GM12878 (cell line): ENCODE measurements at regions not wholly inside any gene's neighbourhood (a gene's known extent, or its start where the extent isn't known, plus 50 kb on each side); places are given as distances from the start of the nearest gene placed in this dataset.

Experiments used
- ATAC-seq: fragments of 200-7000 bp; cut with Tn5 transposase; 3 replicates; pipeline ENCODE4 v1.9.1; 2020; ENCODE audit warnings: mild to moderate bottlenecking, moderate library complexity
- BruUV-seq: library from RNA; stranded (reverse); fragments of 400-500 nt; replicated peaks from 2 replicates; lab custom pipeline; 2021; lab: Mats Ljungman, UMichigan
- CTCF ChIA-PET: fragments of 300-600 bp; sonication (Branson Sonifier 250); formaldehyde crosslinking; extraction: SDS; loops from one replicate; lab custom pipeline; 2021; ENCODE audit warnings: inconsistent platforms; lab: Yijun Ruan, JAX
- POLR2A ChIA-PET: fragments of 350-600 bp; formaldehyde crosslinking; extraction: SDS; loops from one replicate; lab custom pipeline; 2021; ENCODE audit warnings: inconsistent platforms; lab: Charles Lee
- RAD21 ChIA-PET: fragments of 300-600 bp; sonication (Branson Sonifier 250); formaldehyde crosslinking; loops from one replicate; lab custom pipeline; 2023; ENCODE audit warnings: antibody characterized with exemption; ENCODE audit not compliant: unreplicated experiment; lab: Charles Lee
- SMC1A ChIA-PET: fragments of 300-600 bp; sonication (Branson Sonifier 250); formaldehyde crosslinking; loops from one replicate; lab custom pipeline; 2023; ENCODE audit not compliant: unreplicated experiment, uncharacterized antibody; lab: Charles Lee
- DNase-seq: peaks from one replicate; pipeline ENCODE4 v3.0.0-alpha.2; 2011; ENCODE audit warnings: low read depth, low spot score
- FAIRE-seq: peaks from 3 replicates; lab custom pipeline; 2011; peaks lifted over from hg19 to GRCh38; lab: Jason Lieb, UNC
- H2AFZ ChIP-seq: 2 replicates; pipeline ENCODE4 v1.6.0; 2011; ENCODE audit warnings: low read depth, low read length, control low read depth; ENCODE audit not compliant: control insufficient read depth
- H3K27ac ChIP-seq: 2 replicates; pipeline ENCODE4 v1.5.1; 2011; ENCODE audit warnings: control low read depth; ENCODE audit not compliant: control insufficient read depth, insufficient read depth
- H3K27me3 ChIP-seq, 2 experiments: replicated peaks in 1 of 2; 2 replicates each; pipeline versions ENCODE4 v1.6.0 to v1.6.1; 2011; ENCODE audit warnings: low read length in 1 of 2; ENCODE audit not compliant: control insufficient read depth in 2 of 2, insufficient read depth in 2 of 2
- H3K36me3 ChIP-seq, 2 experiments: 2 replicates each; pipeline ENCODE4 v1.5.1; 2011; ENCODE audit warnings: low read length in 1 of 2; ENCODE audit not compliant: control insufficient read depth in 2 of 2, insufficient read depth in 2 of 2
- H3K4me1 ChIP-seq: 2 replicates; pipeline ENCODE4 v1.6.1; 2011; ENCODE audit warnings: mild to moderate bottlenecking, low read length, moderate library complexity, mixed read lengths; ENCODE audit not compliant: control insufficient read depth, insufficient read depth
- H3K4me2 ChIP-seq: 2 replicates; pipeline ENCODE4 v1.6.0; 2011; ENCODE audit warnings: control low read depth; ENCODE audit not compliant: control insufficient read depth, insufficient read depth
- H3K4me3 ChIP-seq: fragments of 200-600 bp; sonication (generic); 2 replicates; pipeline ENCODE4 v1.5.1; 2016
- H3K79me2 ChIP-seq: 2 replicates; pipeline ENCODE4 v1.6.0; 2011; ENCODE audit warnings: low read length; ENCODE audit not compliant: control insufficient read depth, insufficient read depth
- H3K9ac ChIP-seq: 2 replicates; pipeline ENCODE4 v1.8.0; 2011; ENCODE audit warnings: low read length, control low read depth, mixed read lengths; ENCODE audit not compliant: control insufficient read depth, insufficient read depth
- H3K9me3 ChIP-seq: replicated peaks from 3 replicates; pipeline ENCODE4 v1.5.1; 2011; ENCODE audit warnings: mild to moderate bottlenecking, low read length; ENCODE audit not compliant: control insufficient read depth, insufficient read depth
- H4K20me1 ChIP-seq: 2 replicates; pipeline ENCODE4 v1.6.0; 2011; ENCODE audit not compliant: control insufficient read depth, insufficient read depth
- ATF2 ChIP-seq: IDR thresholded peaks from 2 replicates; pipeline ENCODE4 v1.6.1; 2012; ENCODE audit warnings: low read length, inconsistent platforms
- CREM ChIP-seq: IDR thresholded peaks from 2 replicates; pipeline ENCODE4 v1.6.1; 2014; ENCODE audit warnings: antibody characterized with exemption, low read depth
- EED ChIP-seq: sonication (generic); IDR thresholded peaks from 2 replicates; pipeline ENCODE4 v1.6.1; 2016; ENCODE audit warnings: antibody characterized with exemption, low read depth
- GATAD2B ChIP-seq: fragments of 450-650 bp; conservative IDR thresholded peaks from 2 replicates; pipeline ENCODE4 v1.6.1; 2017; ENCODE audit warnings: low read depth, mild to moderate bottlenecking, moderate library complexity
- MEF2B ChIP-seq: fragments of 450-650 bp; IDR thresholded peaks from 2 replicates; pipeline ENCODE4 v1.6.1; 2018; ENCODE audit warnings: mild to moderate bottlenecking, moderate library complexity; ENCODE audit not compliant: partially characterized antibody, poor library complexity, severe bottlenecking
- MTA2 ChIP-seq: fragments of 450-650 bp; IDR thresholded peaks from 2 replicates; pipeline ENCODE4 v1.6.1; 2016; ENCODE audit warnings: low read depth, mild to moderate bottlenecking, moderate library complexity
- NBN ChIP-seq: fragments of 450-650 bp; IDR thresholded peaks from 2 replicates; pipeline ENCODE4 v1.6.1; 2016
- RAD51 ChIP-seq: fragments of 450-650 bp; IDR thresholded peaks from 2 replicates; pipeline ENCODE4 v1.6.1; 2016; ENCODE audit warnings: moderate library complexity, mild to moderate bottlenecking, inconsistent platforms
- RB1 ChIP-seq: fragments of 450-650 bp; formaldehyde crosslinking; IDR thresholded peaks from 2 replicates; pipeline ENCODE4 v1.6.1; 2017; ENCODE audit warnings: mild to moderate bottlenecking, borderline replicate concordance
- SIX5 ChIP-seq: IDR thresholded peaks from 2 replicates; pipeline ENCODE4 v1.6.1; 2011; ENCODE audit warnings: mild to moderate bottlenecking, low read depth, low read length, moderate library complexity; ENCODE audit not compliant: severe bottlenecking
- SREBF1 ChIP-seq: IDR thresholded peaks from 2 replicates; pipeline ENCODE4 v1.6.1; 2012; ENCODE audit warnings: mild to moderate bottlenecking, low read length
- SRF ChIP-seq, 2 experiments: IDR thresholded peaks; 2 replicates each; pipeline ENCODE4 v1.6.1; 2011; ENCODE audit warnings: low read depth in 2 of 2, low read length in 2 of 2, mild to moderate bottlenecking in 1 of 2, moderate library complexity in 1 of 2
- STAT3 ChIP-seq: IDR thresholded peaks from 2 replicates; pipeline ENCODE4 v1.6.1; 2011; ENCODE audit warnings: low read depth, low read length, improper control_type of control experiment
- ZNF274 ChIP-seq: IDR thresholded peaks from one replicate; pipeline ENCODE4 v1.8.0; 2011; ENCODE audit not compliant: insufficient read length, insufficient read depth
- WGBS: methylation state at CpG from one replicate; pipeline ENCODE4 v1.1.6; 2016; ENCODE audit warnings: low lambda C conversion rate; ENCODE audit not compliant: insufficient replicate concordance, insufficient coverage; ENCODE audit errors: missing lambda C conversion rate; 5-methylcytosine and 5-hydroxymethylcytosine counted together
- in situ Hi-C: fragments of 300-500 bp; cut with MboI; formaldehyde crosslinking; loops from 9 replicates; pipeline ENCODE4 v1.14.3; 2018; ENCODE audit warnings: mixed read lengths
- intact Hi-C: fragments of 100-400 bp; cut with micrococcal nuclease; formaldehyde crosslinking; loops from one replicate; pipeline ENCODE4 v1.14.2; 2022; ENCODE audit not compliant: unreplicated experiment
- TF ChIP-seq, protein P1 (sequence below): IDR thresholded peaks from 2 replicates; pipeline ENCODE4 v1.6.1; 2012; ENCODE audit warnings: mild to moderate bottlenecking, low read depth, low read length

GRCh38 chr1:214933375-214933774 is 149.2 kb upstream of the KCNK2 start:
- no peak for DNase-seq
- no peak for ATAC-seq
- TF ChIP-seq CREM (no peak), RAD51 (peak; percentile 22; the same call in 1 of the 2 replicates)
- H3K27me3 ChIP-seq, result no peaks in the 10 kb centered on the region
- no peak overlapping the region for H2AFZ ChIP-seq
- H4K20me1 ChIP-seq, result no peaks in the 10 kb centered on the region
- no peaks in the 10 kb centered on the region for H3K9me3 ChIP-seq
- POLR2A ChIA-PET, result no interaction called here
- intact Hi-C loops (no loop called here), in situ Hi-C loops (no loop called here)
- no peak overlapping the region for H3K27ac ChIP-seq
- SMC1A ChIA-PET, result no interaction called here
- H3K9ac ChIP-seq, result no peak overlapping the region
- 26% methylated on average over 3 of the region's 4 CpGs for WGBS
- CTCF ChIA-PET, result no interaction called here
- H3K4me2 ChIP-seq, result no peak overlapping the region
- FAIRE-seq, result no peak
- no peak overlapping the region for H3K4me3 ChIP-seq
- RAD21 ChIA-PET, result no interaction called here
- H3K4me1 ChIP-seq, result no peaks in the 10 kb centered on the region
- no TSS peak for BruUV-seq
- H3K79me2 ChIP-seq, result no peaks in the 10 kb centered on the region
- H3K36me3 ChIP-seq, result no peaks in the 10 kb centered on the region

DNA sequence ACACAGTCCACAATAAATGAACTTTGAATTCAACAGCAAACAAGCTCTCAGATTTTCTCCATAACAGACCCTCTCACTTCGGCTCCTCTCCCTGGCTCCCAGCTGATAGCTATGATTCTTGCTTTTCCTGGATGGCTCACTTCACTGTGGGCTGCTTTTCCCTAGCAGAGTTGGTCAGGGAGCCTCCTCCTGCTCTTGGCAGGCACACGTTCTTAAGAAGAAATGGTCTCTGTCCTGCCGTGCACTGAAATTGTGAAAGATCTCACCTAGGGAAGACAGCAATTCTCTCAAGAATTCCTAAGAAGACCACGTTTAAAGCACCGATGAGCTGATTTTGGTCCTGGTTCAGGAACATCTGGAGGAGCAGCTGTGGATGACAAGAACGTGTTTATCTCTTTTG is 148.5 kb upstream of the KCNK2 start:
- ChIA-PET CTCF (interaction anchor here (0.6 kb wide), 1 partner anchor 1186 kb away, joined by 3 read pairs; no protein-coding TSS in a partner anchor), POLR2A (no interaction called here), SMC1A (interaction anchor here (0.5 kb wide), 1 partner anchor 85 kb away, joined by 3 read pairs; no protein-coding TSS in a partner anchor), RAD21 (no interaction called here)
- intact Hi-C loops (no loop called here), in situ Hi-C loops (no loop called here)
- no peak overlapping the region for H2AFZ ChIP-seq
- no peaks in the 10 kb centered on the region for H3K9me3 ChIP-seq
- no peak for ATAC-seq
- no peak for DNase-seq
- H3K4me3 ChIP-seq, result no peak overlapping the region
- no peaks in the 10 kb centered on the region for H4K20me1 ChIP-seq
- no peaks in the 10 kb centered on the region for H3K4me1 ChIP-seq
- no peak overlapping the region for H3K9ac ChIP-seq
- H3K4me2 ChIP-seq, result no peak overlapping the region
- 18% methylated on average over 6 of the region's 6 CpGs for WGBS
- H3K36me3 ChIP-seq, result no peaks in the 10 kb centered on the region
- no peaks in the 10 kb centered on the region for H3K79me2 ChIP-seq
- no peak for FAIRE-seq
- H3K27ac ChIP-seq, result no peak overlapping the region
- H3K27me3 ChIP-seq, result no peaks in the 10 kb centered on the region
- no TSS peak for BruUV-seq
- TF ChIP-seq SRF (IDR thresholded peaks at IDR 0.05; ENCODE audit: low read depth in 2 of 2, low read length in 2 of 2) (no peak), RB1 (no peak), SREBF1 (no peak), ATF2 (no peak), STAT3 (no peak), ZNF274 (no peak), MEF2B (no peak), EED (no peak), SIX5 (no peak), MTA2 (no peak), NBN (no peak), GATAD2B (no peak)
- TF ChIP-seq, protein P1, sequence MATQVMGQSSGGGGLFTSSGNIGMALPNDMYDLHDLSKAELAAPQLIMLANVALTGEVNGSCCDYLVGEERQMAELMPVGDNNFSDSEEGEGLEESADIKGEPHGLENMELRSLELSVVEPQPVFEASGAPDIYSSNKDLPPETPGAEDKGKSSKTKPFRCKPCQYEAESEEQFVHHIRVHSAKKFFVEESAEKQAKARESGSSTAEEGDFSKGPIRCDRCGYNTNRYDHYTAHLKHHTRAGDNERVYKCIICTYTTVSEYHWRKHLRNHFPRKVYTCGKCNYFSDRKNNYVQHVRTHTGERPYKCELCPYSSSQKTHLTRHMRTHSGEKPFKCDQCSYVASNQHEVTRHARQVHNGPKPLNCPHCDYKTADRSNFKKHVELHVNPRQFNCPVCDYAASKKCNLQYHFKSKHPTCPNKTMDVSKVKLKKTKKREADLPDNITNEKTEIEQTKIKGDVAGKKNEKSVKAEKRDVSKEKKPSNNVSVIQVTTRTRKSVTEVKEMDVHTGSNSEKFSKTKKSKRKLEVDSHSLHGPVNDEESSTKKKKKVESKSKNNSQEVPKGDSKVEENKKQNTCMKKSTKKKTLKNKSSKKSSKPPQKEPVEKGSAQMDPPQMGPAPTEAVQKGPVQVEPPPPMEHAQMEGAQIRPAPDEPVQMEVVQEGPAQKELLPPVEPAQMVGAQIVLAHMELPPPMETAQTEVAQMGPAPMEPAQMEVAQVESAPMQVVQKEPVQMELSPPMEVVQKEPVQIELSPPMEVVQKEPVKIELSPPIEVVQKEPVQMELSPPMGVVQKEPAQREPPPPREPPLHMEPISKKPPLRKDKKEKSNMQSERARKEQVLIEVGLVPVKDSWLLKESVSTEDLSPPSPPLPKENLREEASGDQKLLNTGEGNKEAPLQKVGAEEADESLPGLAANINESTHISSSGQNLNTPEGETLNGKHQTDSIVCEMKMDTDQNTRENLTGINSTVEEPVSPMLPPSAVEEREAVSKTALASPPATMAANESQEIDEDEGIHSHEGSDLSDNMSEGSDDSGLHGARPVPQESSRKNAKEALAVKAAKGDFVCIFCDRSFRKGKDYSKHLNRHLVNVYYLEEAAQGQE, result no peak
